ENCODE measurements at regions not wholly inside any gene's neighbourhood (a gene's known extent, or its start where the extent isn't known, plus 50 kb on each side); places are given as distances from the start of the nearest gene placed in this dataset.

DNA sequence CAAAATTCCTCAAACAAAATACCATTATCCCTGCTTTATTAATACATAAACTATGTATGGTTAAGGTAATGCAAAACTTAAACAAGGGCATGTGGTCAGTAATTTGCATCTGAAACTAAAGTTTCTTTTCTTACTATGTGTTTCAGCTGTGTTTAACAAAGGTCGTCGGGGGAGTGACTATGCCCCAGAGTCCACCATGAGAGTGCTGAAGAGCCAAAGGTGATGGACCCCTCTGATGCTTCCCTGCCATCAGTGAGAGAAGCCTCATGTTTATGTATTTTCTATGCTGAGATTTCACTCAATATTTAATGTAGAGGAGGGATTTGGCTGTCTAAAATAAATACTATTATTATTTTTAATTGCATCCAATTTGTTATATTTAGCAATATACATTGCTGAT, 707.2 kb upstream of the REG3G start (continued):
- TF ChIP-seq, protein P1, sequence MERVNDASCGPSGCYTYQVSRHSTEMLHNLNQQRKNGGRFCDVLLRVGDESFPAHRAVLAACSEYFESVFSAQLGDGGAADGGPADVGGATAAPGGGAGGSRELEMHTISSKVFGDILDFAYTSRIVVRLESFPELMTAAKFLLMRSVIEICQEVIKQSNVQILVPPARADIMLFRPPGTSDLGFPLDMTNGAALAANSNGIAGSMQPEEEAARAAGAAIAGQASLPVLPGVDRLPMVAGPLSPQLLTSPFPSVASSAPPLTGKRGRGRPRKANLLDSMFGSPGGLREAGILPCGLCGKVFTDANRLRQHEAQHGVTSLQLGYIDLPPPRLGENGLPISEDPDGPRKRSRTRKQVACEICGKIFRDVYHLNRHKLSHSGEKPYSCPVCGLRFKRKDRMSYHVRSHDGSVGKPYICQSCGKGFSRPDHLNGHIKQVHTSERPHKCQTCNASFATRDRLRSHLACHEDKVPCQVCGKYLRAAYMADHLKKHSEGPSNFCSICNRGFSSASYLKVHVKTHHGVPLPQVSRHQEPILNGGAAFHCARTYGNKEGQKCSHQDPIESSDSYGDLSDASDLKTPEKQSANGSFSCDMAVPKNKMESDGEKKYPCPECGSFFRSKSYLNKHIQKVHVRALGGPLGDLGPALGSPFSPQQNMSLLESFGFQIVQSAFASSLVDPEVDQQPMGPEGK (CRISPR knock-in tag; IDR thresholded peaks at IDR 0.05; ENCODE audit: borderline replicate concordance) = no peak
- TF ChIP-seq GLIS3 (CRISPR knock-in tag; IDR thresholded peaks at IDR 0.05) (no peak), ZFP3 (CRISPR knock-in tag; IDR thresholded peaks at IDR 0.05) (no peak), BACH2 (CRISPR knock-in tag; IDR thresholded peaks at IDR 0.05; ENCODE audit: borderline replicate concordance) (no peak), ZNF565 (CRISPR knock-in tag; conservative IDR thresholded peaks at IDR 0.05; ENCODE audit: low read depth) (no peak)

DNA sequence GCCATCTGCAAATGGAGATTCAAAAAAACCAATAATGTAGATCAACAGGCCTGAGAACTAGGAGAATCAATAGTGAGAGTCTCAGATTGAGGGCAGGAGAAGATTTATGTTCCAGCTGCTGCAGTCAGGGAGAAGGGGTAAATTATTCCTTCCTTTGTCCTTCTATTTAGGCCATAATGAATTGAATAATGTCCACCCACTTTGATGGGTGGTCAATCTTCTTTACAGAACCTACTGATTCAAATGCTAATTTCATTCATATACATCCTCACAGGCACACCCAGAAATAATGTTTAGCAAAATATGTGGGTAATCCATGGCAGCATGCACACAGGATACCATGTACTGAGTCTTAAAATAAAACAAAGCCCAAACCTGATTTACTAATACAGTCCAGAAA, 695.3 kb upstream of the REG3G start:
- no peak for ATAC-seq
- TF ChIP-seq ZFP30 (CRISPR knock-in tag; IDR thresholded peaks at IDR 0.05) (no peak), TOX (CRISPR knock-in tag; IDR thresholded peaks at IDR 0.05; ENCODE audit: borderline replicate concordance) (no peak), ZC3H10 (CRISPR knock-in tag; IDR thresholded peaks at IDR 0.05) (no peak), RARB (CRISPR knock-in tag; IDR thresholded peaks at IDR 0.05) (no peak), CSDC2 (CRISPR knock-in tag; IDR thresholded peaks at IDR 0.05) (no peak), SNAI2 (CRISPR knock-in tag; IDR thresholded peaks at IDR 0.05) (no peak), ESRRG (CRISPR knock-in tag; IDR thresholded peaks at IDR 0.05) (no peak), GLIS3 (CRISPR knock-in tag; IDR thresholded peaks at IDR 0.05) (no peak)
- TF ChIP-seq, protein P2, sequence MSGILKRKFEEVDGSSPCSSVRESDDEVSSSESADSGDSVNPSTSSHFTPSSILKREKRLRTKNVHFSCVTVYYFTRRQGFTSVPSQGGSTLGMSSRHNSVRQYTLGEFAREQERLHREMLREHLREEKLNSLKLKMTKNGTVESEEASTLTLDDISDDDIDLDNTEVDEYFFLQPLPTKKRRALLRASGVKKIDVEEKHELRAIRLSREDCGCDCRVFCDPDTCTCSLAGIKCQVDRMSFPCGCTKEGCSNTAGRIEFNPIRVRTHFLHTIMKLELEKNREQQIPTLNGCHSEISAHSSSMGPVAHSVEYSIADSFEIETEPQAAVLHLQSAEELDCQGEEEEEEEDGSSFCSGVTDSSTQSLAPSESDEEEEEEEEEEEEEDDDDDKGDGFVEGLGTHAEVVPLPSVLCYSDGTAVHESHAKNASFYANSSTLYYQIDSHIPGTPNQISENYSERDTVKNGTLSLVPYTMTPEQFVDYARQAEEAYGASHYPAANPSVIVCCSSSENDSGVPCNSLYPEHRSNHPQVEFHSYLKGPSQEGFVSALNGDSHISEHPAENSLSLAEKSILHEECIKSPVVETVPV (CRISPR knock-in tag; IDR thresholded peaks at IDR 0.05) = no peak
- TF ChIP-seq, protein P3, sequence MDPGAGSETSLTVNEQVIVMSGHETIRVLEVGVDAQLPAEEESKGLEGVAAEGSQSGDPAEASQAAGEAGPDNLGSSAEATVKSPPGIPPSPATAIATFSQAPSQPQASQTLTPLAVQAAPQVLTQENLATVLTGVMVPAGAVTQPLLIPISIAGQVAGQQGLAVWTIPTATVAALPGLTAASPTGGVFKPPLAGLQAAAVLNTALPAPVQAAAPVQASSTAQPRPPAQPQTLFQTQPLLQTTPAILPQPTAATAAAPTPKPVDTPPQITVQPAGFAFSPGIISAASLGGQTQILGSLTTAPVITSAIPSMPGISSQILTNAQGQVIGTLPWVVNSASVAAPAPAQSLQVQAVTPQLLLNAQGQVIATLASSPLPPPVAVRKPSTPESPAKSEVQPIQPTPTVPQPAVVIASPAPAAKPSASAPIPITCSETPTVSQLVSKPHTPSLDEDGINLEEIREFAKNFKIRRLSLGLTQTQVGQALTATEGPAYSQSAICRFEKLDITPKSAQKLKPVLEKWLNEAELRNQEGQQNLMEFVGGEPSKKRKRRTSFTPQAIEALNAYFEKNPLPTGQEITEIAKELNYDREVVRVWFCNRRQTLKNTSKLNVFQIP (CRISPR knock-in tag; IDR thresholded peaks at IDR 0.05; ENCODE audit: borderline replicate concordance, low read depth) = no peak
- TF ChIP-seq, protein P1 (CRISPR knock-in tag; IDR thresholded peaks at IDR 0.05; ENCODE audit: borderline replicate concordance) = no peak

DNA sequence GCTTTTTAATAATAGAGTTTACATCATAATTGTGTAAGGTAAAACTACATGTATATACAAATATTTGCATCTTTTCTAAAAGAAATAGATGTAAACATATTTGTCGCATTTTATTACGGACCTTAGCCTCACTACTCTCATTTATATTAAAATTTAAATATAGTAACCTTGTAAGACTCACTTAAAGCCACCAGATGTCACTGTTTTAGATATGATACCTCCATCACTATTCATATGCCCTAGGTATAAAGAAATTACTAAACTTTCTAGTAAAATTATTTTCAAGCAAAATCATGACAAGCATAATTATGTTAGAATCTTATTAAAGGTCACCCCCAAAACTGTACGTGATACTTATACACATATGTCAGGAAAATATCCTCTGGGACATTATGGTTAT, 674.3 kb upstream of the REG3G start:
- TF ChIP-seq PPARA (CRISPR knock-in tag; IDR thresholded peaks at IDR 0.05; ENCODE audit: borderline replicate concordance) = no peak
- TF ChIP-seq, protein P4, sequence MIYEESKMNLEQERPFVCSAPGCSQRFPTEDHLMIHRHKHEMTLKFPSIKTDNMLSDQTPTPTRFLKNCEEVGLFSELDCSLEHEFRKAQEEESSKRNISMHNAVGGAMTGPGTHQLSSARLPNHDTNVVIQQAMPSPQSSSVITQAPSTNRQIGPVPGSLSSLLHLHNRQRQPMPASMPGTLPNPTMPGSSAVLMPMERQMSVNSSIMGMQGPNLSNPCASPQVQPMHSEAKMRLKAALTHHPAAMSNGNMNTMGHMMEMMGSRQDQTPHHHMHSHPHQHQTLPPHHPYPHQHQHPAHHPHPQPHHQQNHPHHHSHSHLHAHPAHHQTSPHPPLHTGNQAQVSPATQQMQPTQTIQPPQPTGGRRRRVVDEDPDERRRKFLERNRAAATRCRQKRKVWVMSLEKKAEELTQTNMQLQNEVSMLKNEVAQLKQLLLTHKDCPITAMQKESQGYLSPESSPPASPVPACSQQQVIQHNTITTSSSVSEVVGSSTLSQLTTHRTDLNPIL (CRISPR knock-in tag; IDR thresholded peaks at IDR 0.05; ENCODE audit: low read depth) = no peak
- TF ChIP-seq, protein P1 (CRISPR knock-in tag; IDR thresholded peaks at IDR 0.05; ENCODE audit: borderline replicate concordance) = no peak
- no peak for TF ChIP-seq ESRRG (CRISPR knock-in tag; IDR thresholded peaks at IDR 0.05)
- no peak for TF ChIP-seq TOX (CRISPR knock-in tag; IDR thresholded peaks at IDR 0.05; ENCODE audit: borderline replicate concordance)
- TF ChIP-seq, protein P5, sequence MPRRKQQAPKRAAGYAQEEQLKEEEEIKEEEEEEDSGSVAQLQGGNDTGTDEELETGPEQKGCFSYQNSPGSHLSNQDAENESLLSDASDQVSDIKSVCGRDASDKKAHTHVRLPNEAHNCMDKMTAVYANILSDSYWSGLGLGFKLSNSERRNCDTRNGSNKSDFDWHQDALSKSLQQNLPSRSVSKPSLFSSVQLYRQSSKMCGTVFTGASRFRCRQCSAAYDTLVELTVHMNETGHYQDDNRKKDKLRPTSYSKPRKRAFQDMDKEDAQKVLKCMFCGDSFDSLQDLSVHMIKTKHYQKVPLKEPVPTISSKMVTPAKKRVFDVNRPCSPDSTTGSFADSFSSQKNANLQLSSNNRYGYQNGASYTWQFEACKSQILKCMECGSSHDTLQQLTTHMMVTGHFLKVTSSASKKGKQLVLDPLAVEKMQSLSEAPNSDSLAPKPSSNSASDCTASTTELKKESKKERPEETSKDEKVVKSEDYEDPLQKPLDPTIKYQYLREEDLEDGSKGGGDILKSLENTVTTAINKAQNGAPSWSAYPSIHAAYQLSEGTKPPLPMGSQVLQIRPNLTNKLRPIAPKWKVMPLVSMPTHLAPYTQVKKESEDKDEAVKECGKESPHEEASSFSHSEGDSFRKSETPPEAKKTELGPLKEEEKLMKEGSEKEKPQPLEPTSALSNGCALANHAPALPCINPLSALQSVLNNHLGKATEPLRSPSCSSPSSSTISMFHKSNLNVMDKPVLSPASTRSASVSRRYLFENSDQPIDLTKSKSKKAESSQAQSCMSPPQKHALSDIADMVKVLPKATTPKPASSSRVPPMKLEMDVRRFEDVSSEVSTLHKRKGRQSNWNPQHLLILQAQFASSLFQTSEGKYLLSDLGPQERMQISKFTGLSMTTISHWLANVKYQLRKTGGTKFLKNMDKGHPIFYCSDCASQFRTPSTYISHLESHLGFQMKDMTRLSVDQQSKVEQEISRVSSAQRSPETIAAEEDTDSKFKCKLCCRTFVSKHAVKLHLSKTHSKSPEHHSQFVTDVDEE (CRISPR knock-in tag; IDR thresholded peaks at IDR 0.05) = no peak
- no peak for TF ChIP-seq ZC3H10 (CRISPR knock-in tag; IDR thresholded peaks at IDR 0.05)
- TF ChIP-seq RARB (CRISPR knock-in tag; IDR thresholded peaks at IDR 0.05) = no peak
- no peak for TF ChIP-seq ZNF8 (CRISPR knock-in tag; IDR thresholded peaks at IDR 0.05)
- TF ChIP-seq, protein P2 (CRISPR knock-in tag; IDR thresholded peaks at IDR 0.05) = no peak
- TF ChIP-seq TCF4 (CRISPR knock-in tag; IDR thresholded peaks at IDR 0.05; ENCODE audit: borderline replicate concordance) = no peak
- no peak for TF ChIP-seq BACH2 (CRISPR knock-in tag; IDR thresholded peaks at IDR 0.05; ENCODE audit: borderline replicate concordance)
- no peak for TF ChIP-seq ZNF70 (CRISPR knock-in tag; IDR thresholded peaks at IDR 0.05)
- TF ChIP-seq ZNF565 (CRISPR knock-in tag; conservative IDR thresholded peaks at IDR 0.05; ENCODE audit: low read depth) = no peak
- TF ChIP-seq ARNTL (CRISPR knock-in tag; IDR thresholded peaks at IDR 0.05; ENCODE audit: borderline replicate concordance, low read depth) = no peak
- ATAC-seq = no peak

Measured in SK-N-SH treated with all-trans-retinoic acid at 6 μM for 48 hours (cell line).